DOHH2 (cell line): ENCODE measurements at regions not wholly inside any gene's neighbourhood (a gene's known extent, or its start where the extent isn't known, plus 50 kb on each side); places are given as distances from the start of the nearest gene placed in this dataset.

Source experiments
- CTCF ChIP-seq: fragments of 200-600 bp; sonication (generic); IDR thresholded peaks from one replicate; pipeline ENCODE4 v1.5.1; 2014; ENCODE audit warnings: antibody characterized with exemption, mild to moderate bottlenecking, low read depth, low read length; ENCODE audit not compliant: poor library complexity, severe bottlenecking
- EZH2phosphoT487 ChIP-seq: fragments of 200-600 bp; sonication (generic); IDR thresholded peaks from 2 replicates; pipeline ENCODE4 v1.6.1; 2017; ENCODE audit warnings: borderline replicate concordance, mild to moderate bottlenecking, antibody characterized with exemption, low read length, moderate library complexity, mixed read lengths

GRCh38 chr20:61128701-61129269, 123.3 kb upstream of the CDH4 start:
- TF ChIP-seq CTCF (no peak), EZH2phosphoT487 (no peak)
